Lower lobe of right lung (tissue), 2 donors: ENCODE measurements at regions not wholly inside any gene's neighbourhood (a gene's known extent, or its start where the extent isn't known, plus 50 kb on each side); places are given as distances from the start of the nearest gene placed in this dataset.

Source experiments
- ATAC-seq, 2 donors: fragments of 200-7000 bp; cut with Tn5 transposase; one replicate each; pipeline ENCODE4 v1.9.1; 2020 to 2022; ENCODE audit warnings: mild to moderate bottlenecking in 2 of 2, moderate library complexity in 2 of 2
- DNase-seq: peaks from one replicate; pipeline ENCODE4 v3.0.0-alpha.2; 2020
- H3K27ac ChIP-seq: fragments of 200-600 bp; one replicate; pipeline ENCODE4 v1.8.0; 2022
- H3K27me3 ChIP-seq: fragments of 200-600 bp; one replicate; pipeline ENCODE4 v1.8.0; 2022; ENCODE audit warnings: low read depth
- H3K36me3 ChIP-seq: fragments of 200-600 bp; one replicate; pipeline ENCODE4 v1.8.0; 2022; ENCODE audit warnings: mild to moderate bottlenecking
- H3K4me1 ChIP-seq: fragments of 200-600 bp; one replicate; pipeline ENCODE4 v1.8.0; 2022
- H3K4me3 ChIP-seq: fragments of 200-600 bp; one replicate; pipeline ENCODE4 v1.8.0; 2022; ENCODE audit warnings: mild to moderate bottlenecking
- H3K9me3 ChIP-seq: fragments of 200-600 bp; one replicate; pipeline ENCODE4 v1.8.0; 2022
- CTCF ChIP-seq: fragments of 200-600 bp; IDR thresholded peaks from one replicate; pipeline ENCODE4 v1.8.0; 2022; ENCODE audit warnings: antibody characterized with exemption, mild to moderate bottlenecking
- intact Hi-C: fragments of 100-400 bp; cut with DNase I; formaldehyde crosslinking; loops from one replicate; pipeline ENCODE4 v1.11.0; 2022
- donor health status: DM: no; HTN: yes; CAD: no; lungs with severe emphysema.

GRCh38 chr3:182725372-182726251 is 67.7 kb upstream of the ATP11B start:
- H3K36me3 ChIP-seq: no peaks in the 10 kb centered on the region
- ATAC-seq (peak in 1 of 2 donors; percentile 31), DNase-seq (no peak)
- no peak for TF ChIP-seq CTCF
- H3K4me1 ChIP-seq: peaks cover 4% of the 10 kb centered on the region
- no peak overlapping the region for H3K27ac ChIP-seq
- no peaks in the 10 kb centered on the region for H3K9me3 ChIP-seq
- no peak overlapping the region for H3K4me3 ChIP-seq
- no peaks in the 10 kb centered on the region for H3K27me3 ChIP-seq
- intact Hi-C loops: no loop called here

- H3K4me3 ChIP-seq: no peak overlapping the region
- no peaks in the 10 kb centered on the region for H3K9me3 ChIP-seq
- no peak overlapping the region for H3K27ac ChIP-seq
- H3K36me3 ChIP-seq: no peaks in the 10 kb centered on the region
- peaks cover 4% of the 10 kb centered on the region for H3K4me1 ChIP-seq
- ATAC-seq (no peak), DNase-seq (no peak)
- H3K27me3 ChIP-seq: no peaks in the 10 kb centered on the region
- no peak for TF ChIP-seq CTCF
- intact Hi-C loops: no loop called here
Measured at GRCh38 chr3:182726258-182727142, 66.8 kb upstream of the ATP11B start.

GRCh38 chr3:182728238-182728637 is 65.1 kb upstream of the ATP11B start:
- no peaks in the 10 kb centered on the region for H3K9me3 ChIP-seq
- TF ChIP-seq CTCF: no peak
- intact Hi-C loops: no loop called here
- no peak overlapping the region for H3K27ac ChIP-seq
- no peak overlapping the region for H3K4me3 ChIP-seq
- peaks cover 3% of the 10 kb centered on the region for H3K27me3 ChIP-seq
- peaks cover 4% of the 10 kb centered on the region for H3K4me1 ChIP-seq
- DNase-seq (no peak), ATAC-seq (no peak)
- H3K36me3 ChIP-seq: no peaks in the 10 kb centered on the region

GRCh38 chr3:182729903-182730674 is 63.2 kb upstream of the ATP11B start:
- no peak for TF ChIP-seq CTCF
- H3K27me3 ChIP-seq: peaks cover 3% of the 10 kb centered on the region
- intact Hi-C loops: no loop called here
- ATAC-seq (peak in 1 of 2 donors; percentile 39), DNase-seq (no peak)
- no peak overlapping the region for H3K27ac ChIP-seq
- H3K4me1 ChIP-seq: peaks cover 4% of the 10 kb centered on the region
- H3K36me3 ChIP-seq: no peaks in the 10 kb centered on the region
- no peaks in the 10 kb centered on the region for H3K9me3 ChIP-seq
- no peak overlapping the region for H3K4me3 ChIP-seq

- no peak overlapping the region for H3K27ac ChIP-seq
- intact Hi-C loops: no loop called here
- peaks cover 3% of the 10 kb centered on the region for H3K27me3 ChIP-seq
- no peak overlapping the region for H3K4me3 ChIP-seq
- no peak for TF ChIP-seq CTCF
- H3K36me3 ChIP-seq: no peaks in the 10 kb centered on the region
- no peaks in the 10 kb centered on the region for H3K9me3 ChIP-seq
- H3K4me1 ChIP-seq: peaks cover 4% of the 10 kb centered on the region
- no peak for DNase-seq
- peak in 1 of 2 donors; percentile 45 for ATAC-seq
Measured at GRCh38 chr3:182730675-182731042, 62.6 kb upstream of the ATP11B start.
